CD8-positive, alpha-beta memory T cell (primary cell): ENCODE measurements at regions not wholly inside any gene's neighbourhood (a gene's known extent, or its start where the extent isn't known, plus 50 kb on each side); places are given as distances from the start of the nearest gene placed in this dataset.
A peak's percentile ranks its signal among the peaks of the same experiment; 100 is the strongest.

Experiments used
- CTCF ChIA-PET: fragments of 350-600 bp; sonication (Branson Sonifier 250); formaldehyde crosslinking; loops from one replicate; lab custom pipeline; 2021; ENCODE audit warnings: antibody characterized with exemption; lab: Charles Lee
- POLR2A ChIA-PET: fragments of 350-600 bp; sonication (Branson Sonifier 250); formaldehyde crosslinking; loops from one replicate; lab custom pipeline; 2021; ENCODE audit warnings: antibody characterized with exemption; lab: Charles Lee
- DNase-seq, 5 donors: peaks; one replicate each; pipeline versions ENCODE4 v3.0.0 to v3.0.0-alpha.2; 2020 to 2022; ENCODE audit warnings: mixed read lengths in 1 of 5
- H3K27ac ChIP-seq: one replicate; pipeline ENCODE4 v1.7.0; 2013; ENCODE audit warnings: low read depth, mild to moderate bottlenecking, low read length, moderate library complexity
- H3K27me3 ChIP-seq: 2 replicates; pipeline ENCODE4 v1.7.0; 2013; ENCODE audit warnings: low read length, mild to moderate bottlenecking; ENCODE audit not compliant: insufficient read depth, poor library complexity, severe bottlenecking
- H3K36me3 ChIP-seq: 2 replicates; pipeline ENCODE4 v1.7.0; 2013; ENCODE audit warnings: mild to moderate bottlenecking, low read length, moderate library complexity; ENCODE audit not compliant: insufficient read depth
- H3K4me1 ChIP-seq: 2 replicates; pipeline ENCODE4 v1.7.0; 2013; ENCODE audit warnings: mild to moderate bottlenecking, low read length, moderate library complexity; ENCODE audit not compliant: insufficient read depth
- H3K4me3 ChIP-seq: 2 replicates; pipeline ENCODE4 v1.7.0; 2013; ENCODE audit warnings: mild to moderate bottlenecking, low read length
- H3K9me3 ChIP-seq: 2 replicates; pipeline ENCODE4 v1.7.0; 2013; ENCODE audit warnings: mild to moderate bottlenecking, low read length
- H3K27ac Mint-ChIP-seq, 8 donors: one replicate each; pipeline ENCODE4 v1.8.0; 2020 to 2021; ENCODE audit warnings: mixed read lengths in 8 of 8, mild to moderate bottlenecking in 6 of 8, inconsistent platforms in 3 of 8, moderate library complexity in 3 of 8
- H3K27me3 Mint-ChIP-seq, 2 donors: one replicate each; pipeline ENCODE4 v1.8.0; 2020 to 2021; ENCODE audit warnings: mixed read lengths in 2 of 2, mild to moderate bottlenecking in 1 of 2, moderate library complexity in 1 of 2
- H3K36me3 Mint-ChIP-seq, 3 donors: one replicate each; pipeline ENCODE4 v1.8.0; 2020 to 2021; ENCODE audit warnings: mixed read lengths in 3 of 3, inconsistent platforms in 1 of 3, mild to moderate bottlenecking in 1 of 3
- H3K4me1 Mint-ChIP-seq, 3 donors: one replicate each; pipeline ENCODE4 v1.8.0; 2020 to 2021; ENCODE audit warnings: mixed read lengths in 3 of 3, inconsistent platforms in 1 of 3, mild to moderate bottlenecking in 1 of 3
- H3K4me3 Mint-ChIP-seq, 7 donors: one replicate each; pipeline ENCODE4 v1.8.0; 2020 to 2021; ENCODE audit warnings: mixed read lengths in 7 of 7, mild to moderate bottlenecking in 6 of 7, moderate library complexity in 4 of 7, inconsistent platforms in 2 of 7
- H3K9me3 Mint-ChIP-seq, 5 donors: one replicate each; pipeline ENCODE4 v1.8.0; 2020 to 2022; ENCODE audit warnings: mixed read lengths in 5 of 5, mild to moderate bottlenecking in 3 of 5, moderate library complexity in 2 of 5, inconsistent platforms in 1 of 5

- Histone ChIP-seq H3K4me1 (no peaks in the 10 kb centered on the region), H3K9me3 (no peaks in the 10 kb centered on the region), H3K27me3 (no peaks in the 10 kb centered on the region), H3K4me3 (no peak overlapping the region), H3K27ac (no peak overlapping the region), H3K36me3 (no peaks in the 10 kb centered on the region)
- H3K36me3 Mint-ChIP-seq, result no peaks in the 10 kb centered on the region
- CTCF ChIA-PET, result no interaction called here
- peaks cover 2 to 15% of the 10 kb centered on the region in 2 donors for H3K27me3 Mint-ChIP-seq
- no peak overlapping the region for H3K4me3 Mint-ChIP-seq
- no peaks in the 10 kb centered on the region for H3K9me3 Mint-ChIP-seq
- H3K27ac Mint-ChIP-seq, result no peak overlapping the region
- peaks cover 0 to 4% (median 4%) of the 10 kb centered on the region in 3 donors for H3K4me1 Mint-ChIP-seq
- POLR2A ChIA-PET, result no interaction called here
- DNase-seq, result no peak
These were observed 159.9 kb upstream of the CDYL start for GRCh38 chr6:4616311-4616710.

- Mint-ChIP-seq H3K27ac (no peak overlapping the region), H3K9me3 (no peaks in the 10 kb centered on the region), H3K27me3 (peaks cover 2 to 15% of the 10 kb centered on the region in 2 donors), H3K36me3 (no peaks in the 10 kb centered on the region), H3K4me1 (peaks cover 0 to 6% (median 6%) of the 10 kb centered on the region in 3 donors), H3K4me3 (no peak overlapping the region)
- Histone ChIP-seq H3K27ac (no peak overlapping the region), H3K4me3 (no peak overlapping the region), H3K36me3 (no peaks in the 10 kb centered on the region), H3K4me1 (no peaks in the 10 kb centered on the region), H3K9me3 (no peaks in the 10 kb centered on the region), H3K27me3 (no peaks in the 10 kb centered on the region)
- CTCF ChIA-PET, result no interaction called here
- DNase-seq, result no peak
- POLR2A ChIA-PET, result no interaction called here
These were observed 160.3 kb upstream of the CDYL start for GRCh38 chr6:4615891-4616290.

- no peaks in the 10 kb centered on the region for H3K27me3 ChIP-seq
- H3K36me3 Mint-ChIP-seq, result no peaks in the 10 kb centered on the region
- H3K4me1 Mint-ChIP-seq, result peaks cover 2 to 13% (median 13%) of the 10 kb centered on the region in 3 donors
- H3K27ac Mint-ChIP-seq, result no peak overlapping the region
- peaks cover 0 to 15% of the 10 kb centered on the region in 2 donors for H3K27me3 Mint-ChIP-seq
- H3K9me3 ChIP-seq, result no peaks in the 10 kb centered on the region
- ChIA-PET CTCF (no interaction called here), POLR2A (no interaction called here)
- H3K36me3 ChIP-seq, result no peaks in the 10 kb centered on the region
- DNase-seq, result no peak
- H3K4me1 ChIP-seq, result no peaks in the 10 kb centered on the region
- H3K4me3 Mint-ChIP-seq, result no peak overlapping the region
- no peak overlapping the region for H3K27ac ChIP-seq
- no peaks in the 10 kb centered on the region for H3K9me3 Mint-ChIP-seq
- no peak overlapping the region for H3K4me3 ChIP-seq
These were observed 161.0 kb upstream of the CDYL start for GRCh38 chr6:4615231-4615630.

GRCh38 chr6:4614637-4615036, 161.6 kb upstream of the CDYL start:
- H3K9me3 Mint-ChIP-seq, result no peaks in the 10 kb centered on the region
- no peaks in the 10 kb centered on the region for H3K36me3 ChIP-seq
- H3K9me3 ChIP-seq, result no peaks in the 10 kb centered on the region
- H3K27ac Mint-ChIP-seq, result no peak overlapping the region
- H3K36me3 Mint-ChIP-seq, result no peaks in the 10 kb centered on the region
- CTCF ChIA-PET, result no interaction called here
- H3K4me3 ChIP-seq, result no peak overlapping the region
- peaks cover 0 to 15% of the 10 kb centered on the region in 2 donors for H3K27me3 Mint-ChIP-seq
- no peak overlapping the region for H3K4me3 Mint-ChIP-seq
- H3K4me1 Mint-ChIP-seq, result peaks cover 5 to 17% (median 15%) of the 10 kb centered on the region in 3 donors
- H3K27ac ChIP-seq, result no peak overlapping the region
- no peaks in the 10 kb centered on the region for H3K27me3 ChIP-seq
- DNase-seq, result no peak
- H3K4me1 ChIP-seq, result no peaks in the 10 kb centered on the region
- POLR2A ChIA-PET, result no interaction called here

- no peak for DNase-seq
- Mint-ChIP-seq H3K9me3 (no peaks in the 10 kb centered on the region), H3K4me1 (peaks cover 5 to 21% (median 19%) of the 10 kb centered on the region in 3 donors), H3K27me3 (peaks cover 0 to 16% of the 10 kb centered on the region in 2 donors), H3K36me3 (no peaks in the 10 kb centered on the region), H3K4me3 (no peak overlapping the region), H3K27ac (peak overlapping the region in 1 of 8 donors; percentile 73)
- Histone ChIP-seq H3K4me1 (peaks cover under 1% of the 10 kb centered on the region), H3K36me3 (no peaks in the 10 kb centered on the region), H3K27me3 (no peaks in the 10 kb centered on the region), H3K27ac (no peak overlapping the region), H3K9me3 (no peaks in the 10 kb centered on the region), H3K4me3 (no peak overlapping the region)
- ChIA-PET POLR2A (no interaction called here), CTCF (no interaction called here)
These were observed 162.4 kb upstream of the CDYL start for GRCh38 chr6:4613795-4614194.

- peak overlapping the region in 1 of 7 donors; percentile 20 for H3K4me3 Mint-ChIP-seq
- H3K36me3 ChIP-seq, result no peaks in the 10 kb centered on the region
- H3K27me3 ChIP-seq, result no peaks in the 10 kb centered on the region
- DNase-seq, result no peak
- H3K4me1 Mint-ChIP-seq, result peaks cover 5 to 21% (median 19%) of the 10 kb centered on the region in 3 donors
- H3K27ac Mint-ChIP-seq, result peak overlapping the region in 1 of 8 donors; percentile 57
- CTCF ChIA-PET, result no interaction called here
- no peaks in the 10 kb centered on the region for H3K9me3 ChIP-seq
- H3K27ac ChIP-seq, result no peak overlapping the region
- H3K27me3 Mint-ChIP-seq, result peaks cover 0 to 16% of the 10 kb centered on the region in 2 donors
- H3K4me1 ChIP-seq, result peaks cover 5% of the 10 kb centered on the region
- no peaks in the 10 kb centered on the region for H3K9me3 Mint-ChIP-seq
- H3K36me3 Mint-ChIP-seq, result no peaks in the 10 kb centered on the region
- no peak overlapping the region for H3K4me3 ChIP-seq
- POLR2A ChIA-PET, result no interaction called here
These were observed 162.8 kb upstream of the CDYL start for GRCh38 chr6:4613381-4613780.

- Mint-ChIP-seq H3K9me3 (no peaks in the 10 kb centered on the region), H3K4me3 (no peak overlapping the region), H3K36me3 (no peaks in the 10 kb centered on the region), H3K27me3 (peaks cover 0 to 15% of the 10 kb centered on the region in 2 donors), H3K27ac (peak overlapping the region in 1 of 8 donors; percentile 57), H3K4me1 (peaks cover 12 to 27% (median 26%) of the 10 kb centered on the region in 3 donors)
- no peaks in the 10 kb centered on the region for H3K9me3 ChIP-seq
- no peaks in the 10 kb centered on the region for H3K27me3 ChIP-seq
- no peak overlapping the region for H3K27ac ChIP-seq
- DNase-seq, result no peak
- H3K4me3 ChIP-seq, result no peak overlapping the region
- H3K4me1 ChIP-seq, result peaks cover 8% of the 10 kb centered on the region
- ChIA-PET CTCF (no interaction called here), POLR2A (no interaction called here)
- no peaks in the 10 kb centered on the region for H3K36me3 ChIP-seq
These were observed 163.5 kb upstream of the CDYL start for GRCh38 chr6:4612636-4613171.

GRCh38 chr6:4611429-4612129, 164.6 kb upstream of the CDYL start:
- Mint-ChIP-seq H3K9me3 (no peaks in the 10 kb centered on the region), H3K4me3 (no peak overlapping the region), H3K4me1 (peaks cover 21 to 37% (median 36%) of the 10 kb centered on the region in 3 donors), H3K27me3 (peaks cover 0 to 13% of the 10 kb centered on the region in 2 donors), H3K27ac (peak overlapping the region in 1 of 8 donors; percentile 33), H3K36me3 (no peaks in the 10 kb centered on the region)
- H3K27me3 ChIP-seq, result no peaks in the 10 kb centered on the region
- H3K4me1 ChIP-seq, result peaks cover 8% of the 10 kb centered on the region
- CTCF ChIA-PET, result no interaction called here
- H3K27ac ChIP-seq, result no peak overlapping the region
- no peak for DNase-seq
- H3K4me3 ChIP-seq, result no peak overlapping the region
- H3K36me3 ChIP-seq, result no peaks in the 10 kb centered on the region
- POLR2A ChIA-PET, result no interaction called here
- no peaks in the 10 kb centered on the region for H3K9me3 ChIP-seq
